Fibroblast of skin of left biceps (primary cell): ENCODE measurements at regions not wholly inside any gene's neighbourhood (a gene's known extent, or its start where the extent isn't known, plus 50 kb on each side); places are given as distances from the start of the nearest gene placed in this dataset.
"Not testable (repeated sequence)": the region's sequence is repeated elsewhere in the genome, so short reads cannot be mapped to it uniquely, and the experiment has no call there.

Experiments
- DNase-seq, 2 experiments: peaks; one replicate each; pipeline ENCODE4 v3.0.0-alpha.2; 2013; ENCODE audit warnings: low read depth in 2 of 2

DNA sequence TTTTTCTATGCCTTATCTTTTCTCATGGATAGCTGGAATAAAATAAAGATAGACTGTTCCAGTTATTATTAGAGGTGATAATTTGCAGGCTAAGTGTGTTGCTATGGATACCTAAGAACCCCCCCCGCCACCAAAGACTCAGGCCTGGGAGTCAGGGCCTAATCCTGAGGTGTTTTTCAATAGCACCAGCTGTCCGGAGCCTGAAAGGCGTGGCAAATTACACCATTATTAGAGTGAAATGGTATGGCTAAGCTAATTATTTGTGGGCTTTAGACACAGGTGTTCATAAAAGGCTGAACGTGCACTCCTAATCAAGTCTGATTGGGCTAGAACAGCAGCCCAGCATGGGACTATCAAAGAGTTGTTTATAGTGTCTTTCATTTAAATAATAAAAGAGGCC, 293.2 kb upstream of the DCC start:
- DNase-seq = no peak

- DNase-seq = no peak
Observed at GRCh38 chr18:52054324-52054723, 285.7 kb upstream of the DCC start.

DNA sequence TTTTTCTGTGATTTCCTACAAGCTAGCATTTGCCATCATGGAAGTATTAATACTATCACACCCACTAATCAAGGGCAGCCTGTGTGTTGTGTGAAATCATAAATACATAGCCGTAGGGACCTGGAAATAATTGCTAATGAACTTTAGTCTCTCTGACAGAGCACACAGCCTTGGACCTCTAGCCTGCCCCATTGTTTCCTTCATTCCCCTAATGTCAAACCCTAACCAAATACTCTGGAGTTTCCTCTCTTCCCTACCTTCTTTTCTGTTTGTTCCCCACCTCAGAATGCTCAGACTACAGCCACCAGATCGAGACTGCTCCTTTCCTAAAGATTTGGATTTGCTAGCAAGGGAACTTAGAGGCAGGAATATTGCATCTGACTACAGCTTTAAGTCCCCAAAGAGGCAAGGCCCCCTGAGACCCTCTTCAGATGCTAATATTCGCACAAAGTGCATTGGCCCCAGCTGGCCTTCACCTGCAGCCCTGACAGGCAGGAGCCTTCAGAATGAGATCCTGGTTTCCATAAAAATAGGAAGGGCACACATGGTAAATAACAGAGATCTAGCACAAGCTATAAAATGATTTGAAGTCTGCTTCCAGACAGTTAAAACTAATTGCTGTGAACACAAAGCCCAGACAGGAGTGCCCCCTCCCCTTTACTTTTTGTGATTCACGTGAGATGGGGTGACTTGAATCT, 279.2 kb upstream of the DCC start:
- DNase-seq = no peak

GRCh38 chr18:52063923-52064322, 276.1 kb upstream of the DCC start:
- no peak for DNase-seq

GRCh38 chr18:52069201-52069600, 270.8 kb upstream of the DCC start:
- DNase-seq = no peak

GRCh38 chr18:52070291-52070756, 269.7 kb upstream of the DCC start:
- DNase-seq = no peak

DNA sequence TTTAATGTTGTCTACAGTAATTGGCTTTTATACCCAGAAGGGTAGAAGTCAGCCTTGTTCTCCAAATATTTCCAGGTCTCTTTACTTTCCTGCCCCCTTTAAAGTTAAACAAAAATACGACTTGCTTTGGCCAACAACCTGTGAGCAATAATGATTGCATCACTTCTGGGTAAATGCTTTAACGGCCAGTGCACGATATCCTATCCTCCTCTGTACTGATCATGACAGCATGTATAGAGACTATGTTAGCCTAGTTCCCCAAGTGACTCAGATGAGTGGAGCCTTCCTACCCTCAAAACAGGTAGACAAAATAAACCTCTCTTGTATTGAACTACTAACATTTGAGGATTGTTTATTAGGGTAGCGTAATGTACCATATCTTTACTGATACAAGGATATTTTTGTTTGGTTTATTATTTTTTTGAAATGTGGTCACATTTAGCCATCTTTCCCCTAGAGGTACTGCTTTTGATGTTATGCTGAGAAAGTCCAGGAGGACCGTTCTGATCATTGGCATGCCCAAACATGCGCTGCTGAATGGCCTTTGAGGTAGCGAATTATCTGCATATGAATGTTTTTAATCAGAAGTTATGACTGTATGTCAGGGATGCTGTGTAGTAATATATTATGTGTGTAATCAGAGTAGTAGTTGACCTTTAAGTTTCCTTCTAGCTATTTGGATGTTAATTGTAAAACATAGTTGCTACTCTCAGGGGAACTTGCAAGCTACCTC, 262.6 kb upstream of the DCC start:
- no peak for DNase-seq

- no peak for DNase-seq
Observed at GRCh38 chr18:52082246-52082645, 257.8 kb upstream of the DCC start.

DNA sequence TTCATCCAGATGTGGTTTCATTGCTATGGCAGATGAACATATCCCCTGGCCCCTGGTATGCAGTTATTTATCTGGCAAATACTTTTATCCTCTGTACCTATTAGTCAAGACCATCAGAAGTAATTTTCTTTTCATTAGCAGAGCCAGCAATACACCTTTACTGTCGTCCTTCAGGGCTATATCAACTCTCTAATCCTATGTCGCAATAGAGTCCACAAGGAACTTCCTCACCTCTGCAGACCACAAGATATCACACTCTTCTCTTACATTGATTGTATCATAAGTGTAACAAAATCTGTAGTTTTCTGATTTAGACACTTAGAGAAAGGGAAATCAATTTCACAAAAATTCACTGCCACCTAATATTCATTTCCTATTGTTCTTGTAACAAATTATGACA, 252.9 kb upstream of the DCC start:
- no peak for DNase-seq

GRCh38 chr18:52090005-52090404, 250.0 kb upstream of the DCC start:
- DNase-seq = no peak

DNA sequence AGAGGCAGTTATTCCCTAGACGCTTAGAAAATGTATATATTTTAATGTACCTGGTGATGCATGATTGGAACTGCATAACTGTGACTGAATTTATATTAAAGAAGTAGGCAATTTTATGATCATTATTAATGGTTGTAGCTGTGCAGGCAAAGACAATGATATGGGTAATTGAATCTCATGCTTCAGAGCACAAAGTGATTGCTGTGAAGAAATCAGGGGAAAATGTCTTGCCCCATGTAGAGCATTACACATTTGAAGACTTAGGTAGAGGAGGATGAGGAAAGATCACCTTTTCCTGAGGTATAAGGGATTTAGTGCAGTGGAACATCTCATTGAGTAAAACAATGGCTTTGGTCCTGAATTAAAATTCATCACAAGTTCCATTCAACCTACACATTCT, 246.8 kb upstream of the DCC start:
- no peak for DNase-seq

- DNase-seq = no peak
Observed at GRCh38 chr18:52118684-52119083, 221.3 kb upstream of the DCC start.

- DNase-seq = peak in 1 of 2 experiments; percentile 0
Observed at GRCh38 chr18:52130624-52131301, 209.2 kb upstream of the DCC start.

- no peak for DNase-seq
Observed at GRCh38 chr18:52131845-52132244, 208.2 kb upstream of the DCC start.

- no peak for DNase-seq
Observed at GRCh38 chr18:52136532-52136931, 203.5 kb upstream of the DCC start.

DNA sequence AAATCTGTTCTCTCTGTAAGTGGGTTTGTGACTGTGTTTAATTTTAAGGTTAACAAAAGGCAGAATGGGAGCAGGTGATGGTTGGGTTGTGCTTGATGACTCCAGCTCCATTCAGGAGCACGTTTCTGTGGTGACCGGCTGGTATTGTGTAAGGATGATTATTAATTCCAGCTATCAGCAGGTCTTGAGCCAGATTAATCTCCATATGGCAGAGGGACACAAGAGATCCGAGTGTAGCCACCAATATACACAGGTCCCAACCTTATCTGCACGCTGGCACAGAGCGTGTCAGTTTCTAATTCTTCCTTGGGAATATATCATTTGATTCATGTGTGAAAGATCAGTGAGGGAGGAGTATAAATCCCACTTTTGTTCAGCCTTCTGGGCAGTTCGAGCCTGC, 199.0 kb upstream of the DCC start:
- no peak for DNase-seq

DNA sequence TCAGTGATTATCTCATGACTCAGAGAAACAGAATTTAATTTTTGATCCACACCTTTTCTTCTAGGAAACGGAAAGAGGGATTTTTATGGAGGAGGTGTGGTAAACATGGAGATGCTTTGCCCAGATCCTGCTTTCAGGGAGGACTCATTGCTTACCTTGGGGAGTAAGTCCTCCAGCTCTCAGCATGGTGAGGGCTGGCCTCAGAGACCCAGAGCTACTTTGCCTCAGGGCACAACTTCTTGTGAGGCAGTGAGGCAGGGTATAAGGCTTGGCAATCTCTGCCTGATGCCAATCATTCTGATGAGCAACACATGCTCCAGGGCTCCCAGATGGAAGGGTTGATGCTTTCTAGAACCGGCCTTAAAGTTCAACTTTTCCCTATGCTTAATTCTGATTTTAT, 189.9 kb upstream of the DCC start:
- DNase-seq = no peak

- DNase-seq = no peak
Observed at GRCh38 chr18:52152036-52152435, 188.0 kb upstream of the DCC start.

- no peak for DNase-seq
Observed at GRCh38 chr18:52156166-52156565, 183.8 kb upstream of the DCC start.

DNA sequence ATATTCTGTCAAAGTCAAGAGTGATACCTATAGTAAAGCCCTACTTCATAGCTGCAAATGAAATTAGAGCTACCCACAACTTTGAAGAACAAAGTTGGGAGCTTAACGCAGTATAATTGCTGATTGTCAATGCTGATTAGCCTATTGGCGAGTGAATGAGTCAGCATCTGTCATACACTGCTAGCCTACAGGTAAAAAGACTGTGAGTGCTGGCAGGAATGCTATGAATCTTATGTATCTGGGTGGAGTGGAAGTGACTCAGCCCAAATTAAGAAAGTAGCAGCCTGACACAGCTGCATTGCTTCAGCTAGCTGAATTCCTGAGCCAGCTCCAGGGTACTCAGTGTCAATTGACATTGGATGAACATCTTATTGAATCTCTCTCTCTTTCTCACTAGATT, 179.4 kb upstream of the DCC start:
- no peak for DNase-seq

DNA sequence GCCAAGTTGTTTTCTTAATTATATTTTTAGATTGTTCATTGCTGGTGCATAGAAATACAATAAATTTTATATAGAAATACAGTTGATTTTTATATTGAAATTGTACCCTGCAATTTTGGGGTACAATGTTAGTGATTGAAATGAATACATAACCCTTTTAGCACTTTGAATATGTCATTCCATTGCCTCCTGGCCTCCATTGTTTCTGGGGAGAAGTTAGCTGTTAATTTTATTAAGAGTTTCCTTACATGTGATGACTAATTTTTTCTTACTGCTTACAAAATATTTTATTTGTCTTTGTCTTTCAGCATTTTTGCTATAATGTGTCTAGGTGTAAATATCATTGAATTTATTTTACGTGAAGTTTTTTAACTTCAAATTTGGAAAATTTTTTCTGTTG, 176.5 kb upstream of the DCC start:
- no peak for DNase-seq

GRCh38 chr18:52168131-52168530, 171.9 kb upstream of the DCC start:
- DNase-seq = not testable (repeated sequence)

- no peak for DNase-seq
Observed at GRCh38 chr18:52174220-52174619, 165.8 kb upstream of the DCC start.
